OCI-LY1 (cell line): ENCODE measurements at regions not wholly inside any gene's neighbourhood (a gene's known extent, or its start where the extent isn't known, plus 50 kb on each side); places are given as distances from the start of the nearest gene placed in this dataset.

Experiments
- EZH2 ChIP-seq: fragments of 200-600 bp; sonication (generic), shearing (Covaris generic); IDR thresholded peaks from 2 replicates; pipeline ENCODE4 v1.8.0; 2017; ENCODE audit warnings: borderline replicate concordance, mixed run types, mild to moderate bottlenecking, antibody characterized with exemption, low read length, moderate library complexity, mixed read lengths
- TF ChIP-seq, protein P1 (sequence below): fragments of 200-600 bp; sonication (generic), shearing (Covaris generic); IDR thresholded peaks from 2 replicates; pipeline ENCODE4 v1.5.1; 2017; ENCODE audit warnings: mild to moderate bottlenecking, antibody characterized with exemption, low read length, moderate library complexity, mixed read lengths

GRCh38 chr3:80983753-80984152 lies 777.7 kb downstream of the GBE1 start:
- TF ChIP-seq, protein P1, sequence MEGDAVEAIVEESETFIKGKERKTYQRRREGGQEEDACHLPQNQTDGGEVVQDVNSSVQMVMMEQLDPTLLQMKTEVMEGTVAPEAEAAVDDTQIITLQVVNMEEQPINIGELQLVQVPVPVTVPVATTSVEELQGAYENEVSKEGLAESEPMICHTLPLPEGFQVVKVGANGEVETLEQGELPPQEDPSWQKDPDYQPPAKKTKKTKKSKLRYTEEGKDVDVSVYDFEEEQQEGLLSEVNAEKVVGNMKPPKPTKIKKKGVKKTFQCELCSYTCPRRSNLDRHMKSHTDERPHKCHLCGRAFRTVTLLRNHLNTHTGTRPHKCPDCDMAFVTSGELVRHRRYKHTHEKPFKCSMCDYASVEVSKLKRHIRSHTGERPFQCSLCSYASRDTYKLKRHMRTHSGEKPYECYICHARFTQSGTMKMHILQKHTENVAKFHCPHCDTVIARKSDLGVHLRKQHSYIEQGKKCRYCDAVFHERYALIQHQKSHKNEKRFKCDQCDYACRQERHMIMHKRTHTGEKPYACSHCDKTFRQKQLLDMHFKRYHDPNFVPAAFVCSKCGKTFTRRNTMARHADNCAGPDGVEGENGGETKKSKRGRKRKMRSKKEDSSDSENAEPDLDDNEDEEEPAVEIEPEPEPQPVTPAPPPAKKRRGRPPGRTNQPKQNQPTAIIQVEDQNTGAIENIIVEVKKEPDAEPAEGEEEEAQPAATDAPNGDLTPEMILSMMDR, result no peak
- TF ChIP-seq EZH2, result no peak
